GM12878 (cell line): ENCODE measurements at regions not wholly inside any gene's neighbourhood (a gene's known extent, or its start where the extent isn't known, plus 50 kb on each side); places are given as distances from the start of the nearest gene placed in this dataset.

Source experiments
- IRF5 ChIP-seq: fragments of 450-650 bp; IDR thresholded peaks from 2 replicates; pipeline ENCODE4 v1.6.1; 2017; ENCODE audit warnings: borderline replicate concordance
- NR2C2 ChIP-seq: IDR thresholded peaks from 2 replicates; pipeline ENCODE4 v1.6.1; 2011; ENCODE audit warnings: borderline replicate concordance, low read depth; ENCODE audit not compliant: control insufficient read depth, insufficient read length
- ZNF384 ChIP-seq: IDR thresholded peaks from 2 replicates; pipeline ENCODE4 v1.6.1; 2012; ENCODE audit warnings: low read depth, mild to moderate bottlenecking, low read length, improper control_type of control experiment, borderline replicate concordance
- ZNF592 ChIP-seq: fragments of 450-650 bp; IDR thresholded peaks from 2 replicates; pipeline ENCODE4 v1.6.1; 2017; ENCODE audit warnings: mild to moderate bottlenecking, moderate library complexity
- TF ChIP-seq, protein P1 (sequence below): IDR thresholded peaks from 2 replicates; pipeline ENCODE4 v1.6.1; 2012; ENCODE audit warnings: improper control_type of control experiment, low read depth, low read length; ENCODE audit not compliant: insufficient replicate concordance

- no peak for TF ChIP-seq ZNF384
- no peak for TF ChIP-seq ZNF592
- TF ChIP-seq, protein P1, sequence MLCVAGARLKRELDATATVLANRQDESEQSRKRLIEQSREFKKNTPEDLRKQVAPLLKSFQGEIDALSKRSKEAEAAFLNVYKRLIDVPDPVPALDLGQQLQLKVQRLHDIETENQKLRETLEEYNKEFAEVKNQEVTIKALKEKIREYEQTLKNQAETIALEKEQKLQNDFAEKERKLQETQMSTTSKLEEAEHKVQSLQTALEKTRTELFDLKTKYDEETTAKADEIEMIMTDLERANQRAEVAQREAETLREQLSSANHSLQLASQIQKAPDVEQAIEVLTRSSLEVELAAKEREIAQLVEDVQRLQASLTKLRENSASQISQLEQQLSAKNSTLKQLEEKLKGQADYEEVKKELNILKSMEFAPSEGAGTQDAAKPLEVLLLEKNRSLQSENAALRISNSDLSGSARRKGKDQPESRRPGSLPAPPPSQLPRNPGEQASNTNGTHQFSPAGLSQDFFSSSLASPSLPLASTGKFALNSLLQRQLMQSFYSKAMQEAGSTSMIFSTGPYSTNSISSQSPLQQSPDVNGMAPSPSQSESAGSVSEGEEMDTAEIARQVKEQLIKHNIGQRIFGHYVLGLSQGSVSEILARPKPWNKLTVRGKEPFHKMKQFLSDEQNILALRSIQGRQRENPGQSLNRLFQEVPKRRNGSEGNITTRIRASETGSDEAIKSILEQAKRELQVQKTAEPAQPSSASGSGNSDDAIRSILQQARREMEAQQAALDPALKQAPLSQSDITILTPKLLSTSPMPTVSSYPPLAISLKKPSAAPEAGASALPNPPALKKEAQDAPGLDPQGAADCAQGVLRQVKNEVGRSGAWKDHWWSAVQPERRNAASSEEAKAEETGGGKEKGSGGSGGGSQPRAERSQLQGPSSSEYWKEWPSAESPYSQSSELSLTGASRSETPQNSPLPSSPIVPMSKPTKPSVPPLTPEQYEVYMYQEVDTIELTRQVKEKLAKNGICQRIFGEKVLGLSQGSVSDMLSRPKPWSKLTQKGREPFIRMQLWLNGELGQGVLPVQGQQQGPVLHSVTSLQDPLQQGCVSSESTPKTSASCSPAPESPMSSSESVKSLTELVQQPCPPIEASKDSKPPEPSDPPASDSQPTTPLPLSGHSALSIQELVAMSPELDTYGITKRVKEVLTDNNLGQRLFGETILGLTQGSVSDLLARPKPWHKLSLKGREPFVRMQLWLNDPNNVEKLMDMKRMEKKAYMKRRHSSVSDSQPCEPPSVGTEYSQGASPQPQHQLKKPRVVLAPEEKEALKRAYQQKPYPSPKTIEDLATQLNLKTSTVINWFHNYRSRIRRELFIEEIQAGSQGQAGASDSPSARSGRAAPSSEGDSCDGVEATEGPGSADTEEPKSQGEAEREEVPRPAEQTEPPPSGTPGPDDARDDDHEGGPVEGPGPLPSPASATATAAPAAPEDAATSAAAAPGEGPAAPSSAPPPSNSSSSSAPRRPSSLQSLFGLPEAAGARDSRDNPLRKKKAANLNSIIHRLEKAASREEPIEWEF: no peak
- no peak for TF ChIP-seq NR2C2
- TF ChIP-seq IRF5: no peak
Observed at GRCh38 chr16:54526916-54527315, 240.3 kb upstream of the IRX3 start (continued).
